ACC112 (cell line): ENCODE measurements at regions not wholly inside any gene's neighbourhood (a gene's known extent, or its start where the extent isn't known, plus 50 kb on each side); places are given as distances from the start of the nearest gene placed in this dataset.
"Not testable (repeated sequence)": the region's sequence is repeated elsewhere in the genome, so short reads cannot be mapped to it uniquely, and the experiment has no call there.

Source experiments
- H2AFZ ChIP-seq: fragments of 200-600 bp; sonication (generic); one replicate; pipeline ENCODE4 v1.6.0; 2017; ENCODE audit warnings: antibody characterized with exemption, low read length; ENCODE audit not compliant: unreplicated experiment
- H3K27ac ChIP-seq: fragments of 200-600 bp; sonication (generic); 2 replicates; pipeline ENCODE4 v1.5.1; 2014; ENCODE audit warnings: low read depth, mild to moderate bottlenecking, antibody characterized with exemption, low read length, moderate library complexity
- H3K27me3 ChIP-seq: fragments of 200-600 bp; sonication (generic); 2 replicates; pipeline ENCODE4 v1.6.1; 2014; ENCODE audit warnings: mild to moderate bottlenecking, antibody characterized with exemption, low read length, moderate library complexity, mixed read lengths; ENCODE audit not compliant: insufficient read depth
- H3K36me3 ChIP-seq: fragments of 200-600 bp; sonication (generic); 2 replicates; pipeline ENCODE4 v1.6.1; 2016; ENCODE audit warnings: mild to moderate bottlenecking, antibody characterized with exemption, low read length, moderate library complexity, mixed read lengths; ENCODE audit not compliant: insufficient read depth
- H3K4me1 ChIP-seq: fragments of 200-600 bp; sonication (generic); one replicate; pipeline ENCODE4 v1.6.1; 2016; ENCODE audit warnings: low read length, mixed read lengths; ENCODE audit not compliant: insufficient read depth, unreplicated experiment, control insufficient read depth
- H3K4me3 ChIP-seq: fragments of 200-600 bp; sonication (generic); 2 replicates; pipeline ENCODE4 v1.5.1; 2014; ENCODE audit warnings: mild to moderate bottlenecking, low read depth, low read length
- H3K79me2 ChIP-seq: fragments of 200-600 bp; sonication (generic); one replicate; pipeline ENCODE4 v1.6.0; 2016; ENCODE audit warnings: low read length; ENCODE audit not compliant: control insufficient read depth, unreplicated experiment, insufficient read depth

GRCh38 chr19:23536341-23536740, 141.1 kb upstream of the ZNF91 start:
- H3K79me2 ChIP-seq, H3K27ac ChIP-seq, H3K36me3 ChIP-seq, H3K4me3 ChIP-seq, H3K27me3 ChIP-seq, H2AFZ ChIP-seq, H3K4me1 ChIP-seq: not testable (repeated sequence)

GRCh38 chr19:23535901-23536300, 140.6 kb upstream of the ZNF91 start:
- not testable (repeated sequence) for H3K4me3 ChIP-seq, H2AFZ ChIP-seq, H3K27me3 ChIP-seq, H3K36me3 ChIP-seq, H3K27ac ChIP-seq, H3K4me1 ChIP-seq, H3K79me2 ChIP-seq

- not testable (repeated sequence) for H3K36me3 ChIP-seq, H3K4me1 ChIP-seq, H3K4me3 ChIP-seq, H3K27me3 ChIP-seq, H3K79me2 ChIP-seq, H2AFZ ChIP-seq, H3K27ac ChIP-seq
Observed at GRCh38 chr19:23533441-23533840, 138.2 kb upstream of the ZNF91 start.

GRCh38 chr19:23531976-23532375, 136.7 kb upstream of the ZNF91 start:
- Histone ChIP-seq H3K4me3 (no peak overlapping the region), H3K36me3 (no peaks in the 10 kb centered on the region), H3K27ac (no peak overlapping the region)

GRCh38 chr19:23531231-23531790, 136.0 kb upstream of the ZNF91 start:
- Histone ChIP-seq H3K4me1 (no peaks in the 10 kb centered on the region), H2AFZ (no peak overlapping the region), H3K27me3 (no peaks in the 10 kb centered on the region), H3K4me3 (no peak overlapping the region), H3K27ac (no peak overlapping the region), H3K36me3 (no peaks in the 10 kb centered on the region), H3K79me2 (no peaks in the 10 kb centered on the region)

More at GRCh38 chr19:23531976-23532375, 136.7 kb upstream of the ZNF91 start:
- no peaks in the 10 kb centered on the region for H3K79me2 ChIP-seq
- no peak overlapping the region for H2AFZ ChIP-seq
- H3K27me3 ChIP-seq, result no peaks in the 10 kb centered on the region
- H3K4me1 ChIP-seq, result no peaks in the 10 kb centered on the region

GRCh38 chr19:23528376-23528775, 133.1 kb upstream of the ZNF91 start:
- no peak overlapping the region for H3K27ac ChIP-seq
- H3K36me3 ChIP-seq, result no peaks in the 10 kb centered on the region
- no peaks in the 10 kb centered on the region for H3K79me2 ChIP-seq
- H3K27me3 ChIP-seq, result no peaks in the 10 kb centered on the region
- no peaks in the 10 kb centered on the region for H3K4me1 ChIP-seq
- no peak overlapping the region for H2AFZ ChIP-seq
- H3K4me3 ChIP-seq, result no peak overlapping the region

GRCh38 chr19:23527797-23528196, 132.5 kb upstream of the ZNF91 start:
- Histone ChIP-seq H3K4me3 (no peak overlapping the region), H3K36me3 (no peaks in the 10 kb centered on the region), H2AFZ (no peak overlapping the region), H3K27me3 (no peaks in the 10 kb centered on the region), H3K27ac (no peak overlapping the region), H3K79me2 (no peaks in the 10 kb centered on the region), H3K4me1 (no peaks in the 10 kb centered on the region)

GRCh38 chr19:23526302-23526701, 131.0 kb upstream of the ZNF91 start:
- Histone ChIP-seq H3K4me3 (no peak overlapping the region), H3K79me2 (no peaks in the 10 kb centered on the region), H3K36me3 (no peaks in the 10 kb centered on the region), H3K27me3 (no peaks in the 10 kb centered on the region), H3K27ac (no peak overlapping the region), H3K4me1 (no peaks in the 10 kb centered on the region), H2AFZ (no peak overlapping the region)

- H3K4me3 ChIP-seq, result no peak overlapping the region
- H3K4me1 ChIP-seq, result no peaks in the 10 kb centered on the region
- no peaks in the 10 kb centered on the region for H3K36me3 ChIP-seq
- no peaks in the 10 kb centered on the region for H3K27me3 ChIP-seq
- H3K79me2 ChIP-seq, result no peaks in the 10 kb centered on the region
- H3K27ac ChIP-seq, result no peak overlapping the region
- no peak overlapping the region for H2AFZ ChIP-seq
Observed at GRCh38 chr19:23525276-23525852, 130.1 kb upstream of the ZNF91 start.

GRCh38 chr19:23523863-23524262, 128.6 kb upstream of the ZNF91 start:
- Histone ChIP-seq H2AFZ (no peak overlapping the region), H3K36me3 (no peaks in the 10 kb centered on the region), H3K27ac (no peak overlapping the region), H3K4me3 (no peak overlapping the region), H3K79me2 (no peaks in the 10 kb centered on the region), H3K4me1 (no peaks in the 10 kb centered on the region), H3K27me3 (no peaks in the 10 kb centered on the region)

GRCh38 chr19:23522431-23522830, 127.2 kb upstream of the ZNF91 start:
- H3K36me3 ChIP-seq, result no peaks in the 10 kb centered on the region
- H3K79me2 ChIP-seq, result no peaks in the 10 kb centered on the region
- H3K27me3 ChIP-seq, result no peaks in the 10 kb centered on the region
- H3K4me3 ChIP-seq, result no peak overlapping the region
- H2AFZ ChIP-seq, result no peak overlapping the region
- no peak overlapping the region for H3K27ac ChIP-seq
- H3K4me1 ChIP-seq, result no peaks in the 10 kb centered on the region
